Endothelial cell of umbilical vein (primary cell): ENCODE measurements at regions not wholly inside any gene's neighbourhood (a gene's known extent, or its start where the extent isn't known, plus 50 kb on each side); places are given as distances from the start of the nearest gene placed in this dataset.

Source experiments
- BruUV-seq: library from RNA; stranded (reverse); fragments of 400-500 nt; replicated peaks from 2 replicates; lab custom pipeline; 2021; lab: Mats Ljungman, UMichigan
- CTCF ChIA-PET: fragments of 300-600, 350-600 bp; sonication (Branson Sonifier 250); formaldehyde crosslinking; loops from one replicate; lab custom pipeline; 2021; ENCODE audit warnings: antibody characterized with exemption, inconsistent platforms; lab: Charles Lee
- POLR2A ChIA-PET: fragments of 300-600, 350-600 bp; sonication (Branson Sonifier 250); formaldehyde crosslinking; loops from one replicate; lab custom pipeline; 2021; ENCODE audit warnings: antibody characterized with exemption, inconsistent platforms; lab: Charles Lee
- DNase-seq: peaks from one replicate; pipeline ENCODE4 v3.0.0-alpha.2; 2011; ENCODE audit warnings: low read depth, low spot score
- FAIRE-seq: peaks from 2 replicates; lab custom pipeline; 2011; peaks lifted over from hg19 to GRCh38; lab: Jason Lieb, UNC
- H2AFZ ChIP-seq: 2 replicates; pipeline ENCODE4 v1.6.0; 2012; ENCODE audit warnings: low read depth, low read length, control low read depth, inconsistent platforms
- H3K27ac ChIP-seq: 2 replicates; pipeline ENCODE4 v1.5.1; 2011; ENCODE audit warnings: low read depth, mild to moderate bottlenecking, control low read depth, low read length, moderate library complexity; ENCODE audit not compliant: insufficient read depth
- H3K27me3 ChIP-seq, 2 experiments: 2 replicates each; pipeline versions ENCODE4 v1.6.0 to v1.6.1; 2011; ENCODE audit warnings: low read length in 2 of 2, mixed read lengths in 1 of 2; ENCODE audit not compliant: control insufficient read depth in 2 of 2, insufficient read depth in 2 of 2
- H3K36me3 ChIP-seq, 2 experiments: 2 replicates in 1 of 2; 3 replicates in 1 of 2; pipeline ENCODE4 v1.5.1; 2011; ENCODE audit warnings: low read length in 2 of 2, mild to moderate bottlenecking in 1 of 2, moderate library complexity in 1 of 2; ENCODE audit not compliant: control insufficient read depth in 2 of 2, insufficient read depth in 2 of 2; ENCODE audit errors: extremely low read depth in 1 of 2
- H3K4me1 ChIP-seq: 3 replicates; pipeline ENCODE4 v1.5.1; 2011; ENCODE audit warnings: mild to moderate bottlenecking, low read length; ENCODE audit not compliant: control insufficient read depth, insufficient read depth; ENCODE audit errors: extremely low read depth
- H3K4me2 ChIP-seq: 2 replicates; pipeline ENCODE4 v1.6.1; 2011; ENCODE audit warnings: low read length, control low read depth, mixed read lengths; ENCODE audit not compliant: insufficient read depth
- H3K4me3 ChIP-seq, 3 experiments: fragments of 200-600 bp in 1 of 3; sonication (generic), shearing (Covaris generic) in 1 of 3; replicated peaks in 1 of 3; 2 replicates each; pipeline ENCODE4 v1.5.1; 2011 to 2016; ENCODE audit warnings: control low read depth in 3 of 3, low read length in 3 of 3, mild to moderate bottlenecking in 2 of 3, inconsistent platforms in 1 of 3, low read depth in 1 of 3, moderate library complexity in 1 of 3; ENCODE audit not compliant: insufficient read depth in 1 of 3
- H3K79me2 ChIP-seq: 2 replicates; pipeline ENCODE4 v1.6.0; 2012; ENCODE audit warnings: low read length, inconsistent platforms; ENCODE audit not compliant: control insufficient read depth, insufficient read depth
- H3K9ac ChIP-seq: replicated peaks from 2 replicates; pipeline ENCODE3; 2011; ENCODE audit warnings: low read length, control low read depth; ENCODE audit not compliant: insufficient read depth; ENCODE audit errors: extremely low read depth
- H3K9me1 ChIP-seq: replicated peaks from 3 replicates; pipeline ENCODE4 v1.6.0; 2011; ENCODE audit warnings: mild to moderate bottlenecking, low read length; ENCODE audit not compliant: control insufficient read depth, insufficient read depth; ENCODE audit errors: extremely low read depth
- H3K9me3 ChIP-seq: replicated peaks from 2 replicates; pipeline ENCODE4 v1.5.1; 2012; ENCODE audit warnings: low read length, inconsistent platforms; ENCODE audit not compliant: control insufficient read depth, insufficient read depth
- H4K20me1 ChIP-seq: replicated peaks from 2 replicates; pipeline ENCODE3; 2011; ENCODE audit warnings: mild to moderate bottlenecking, low read length; ENCODE audit not compliant: control insufficient read depth, insufficient read depth; ENCODE audit errors: extremely low read depth
- CTCF ChIP-seq, 2 donors: IDR thresholded peaks; 1 replicate in 1 of 2; 2 replicates in 1 of 2; pipeline ENCODE4 v1.5.1; 2011; ENCODE audit warnings: low read length in 2 of 2, mild to moderate bottlenecking in 2 of 2, moderate library complexity in 2 of 2, control low read depth in 1 of 2, inconsistent platforms in 1 of 2, low read depth in 1 of 2; ENCODE audit not compliant: insufficient read depth in 1 of 2; ENCODE audit errors: extremely low read depth in 1 of 2
- EZH2 ChIP-seq: IDR thresholded peaks from 2 replicates; pipeline ENCODE4 v1.6.1; 2012; ENCODE audit warnings: borderline replicate concordance, low read depth, mild to moderate bottlenecking, moderate library complexity, low read length, inconsistent platforms; ENCODE audit not compliant: severe bottlenecking
- FOS ChIP-seq: IDR thresholded peaks from 2 replicates; pipeline ENCODE4 v1.6.1; 2011; ENCODE audit warnings: mild to moderate bottlenecking, low read length, moderate library complexity, borderline replicate concordance; ENCODE audit not compliant: insufficient read depth
- GATA2 ChIP-seq: IDR thresholded peaks from 2 replicates; pipeline ENCODE4 v1.7.0; 2011; ENCODE audit warnings: low read depth, mild to moderate bottlenecking, moderate library complexity, mixed read lengths, low read length; ENCODE audit not compliant: insufficient read length, insufficient read depth
- JUN ChIP-seq: IDR thresholded peaks from 2 replicates; pipeline ENCODE4 v1.6.1; 2011; ENCODE audit warnings: borderline replicate concordance, low read depth; ENCODE audit not compliant: insufficient read length, insufficient read depth
- MAX ChIP-seq: IDR thresholded peaks from 2 replicates; pipeline ENCODE4 v1.6.1; 2011; ENCODE audit not compliant: insufficient read depth, insufficient read length
- MYC ChIP-seq: IDR thresholded peaks from one replicate; pipeline ENCODE4 v1.6.1; 2011; ENCODE audit warnings: mild to moderate bottlenecking, low read depth, low read length
- POLR2A ChIP-seq: IDR thresholded peaks from 2 replicates; pipeline ENCODE4 v1.6.1; 2012; ENCODE audit warnings: low read depth, mild to moderate bottlenecking, control low read depth, low read length
- POLR2AphosphoS5 ChIP-seq: IDR thresholded peaks from 2 replicates; pipeline ENCODE4 v1.6.1; 2012; ENCODE audit warnings: low read depth, mild to moderate bottlenecking, control low read depth, low read length, moderate library complexity; ENCODE audit not compliant: insufficient read depth
- dilution Hi-C: fragments of 300-500 bp; cut with MboI; formaldehyde crosslinking; loops from one replicate; pipeline ENCODE4 v1.15.0; 2019; ENCODE audit warnings: low sequenced_read_pairs; ENCODE audit not compliant: extremely low pct_ligation_motif_present
- intact Hi-C: fragments of 100-400 bp; cut with micrococcal nuclease; formaldehyde crosslinking; loops from one replicate; pipeline ENCODE4 v1.10.0; 2022

GRCh38 chr12:28967426-28967825, 181.7 kb upstream of the FAR2 start:
- no peak for FAIRE-seq
- Histone ChIP-seq H3K4me2 (no peak overlapping the region), H3K27ac (no peak overlapping the region), H3K9me1 (no peaks in the 10 kb centered on the region), H3K4me1 (peaks cover 18% of the 10 kb centered on the region), H4K20me1 (no peaks in the 10 kb centered on the region), H3K79me2 (no peaks in the 10 kb centered on the region), H3K4me3 (no peak overlapping the region), H3K9me3 (no peaks in the 10 kb centered on the region), H2AFZ (no peak overlapping the region), H3K27me3 (no peaks in the 10 kb centered on the region), H3K9ac (no peak overlapping the region), H3K36me3 (no peaks in the 10 kb centered on the region)
- intact Hi-C loops (loop anchor here (10.0 kb wide), 1 partner anchor 1233 kb away; no protein-coding TSS in a partner anchor), dilution Hi-C loops (no loop called here)
- DNase-seq: no peak
- POLR2A ChIA-PET: no interaction called here
- CTCF ChIA-PET: interaction anchor here (1.0 kb wide), 1 partner anchor 1235 kb away, joined by 3 read pairs; no protein-coding TSS in a partner anchor
- TF ChIP-seq EZH2: no peak
- TF ChIP-seq POLR2A: no peak
- TF ChIP-seq CTCF (IDR thresholded peaks at IDR 0.05; ENCODE audit: extremely low read depth in 1 of 2, insufficient read depth in 1 of 2, low read depth in 1 of 2, low read length in 2 of 2): no peak
- no peak for TF ChIP-seq JUN
- no TSS peak for BruUV-seq

- ChIA-PET POLR2A (no interaction called here), CTCF (interaction anchor here (2.4 kb wide), 1 partner anchor 7 kb away, joined by 6 read pairs; no protein-coding TSS in a partner anchor)
- Histone ChIP-seq H3K4me3 (no peak overlapping the region), H3K27ac (no peak overlapping the region), H3K4me1 (no peaks in the 10 kb centered on the region), H3K4me2 (no peak overlapping the region), H4K20me1 (no peaks in the 10 kb centered on the region), H3K9me1 (no peaks in the 10 kb centered on the region), H3K9me3 (no peaks in the 10 kb centered on the region), H2AFZ (no peak overlapping the region), H3K27me3 (no peaks in the 10 kb centered on the region), H3K9ac (no peak overlapping the region), H3K79me2 (no peaks in the 10 kb centered on the region), H3K36me3 (no peaks in the 10 kb centered on the region)
- FAIRE-seq (no peak), DNase-seq (no peak)
- intact Hi-C loops: no loop called here
- TF ChIP-seq POLR2A: no peak
- no peak for TF ChIP-seq JUN
- no peak for TF ChIP-seq MYC
- no peak for TF ChIP-seq FOS
- TF ChIP-seq EZH2: no peak
- no peak for TF ChIP-seq GATA2
- no peak for TF ChIP-seq CTCF (IDR thresholded peaks at IDR 0.05; ENCODE audit: extremely low read depth in 1 of 2, insufficient read depth in 1 of 2, low read depth in 1 of 2, low read length in 2 of 2)
- TF ChIP-seq MAX: no peak
- no peak for TF ChIP-seq POLR2AphosphoS5
- BruUV-seq: no TSS peak
- dilution Hi-C loops: no loop called here
These were observed 175.6 kb upstream of the FAR2 start for GRCh38 chr12:28973491-28973890.
